ENCODE measurements at regions not wholly inside any gene's neighbourhood (a gene's known extent, or its start where the extent isn't known, plus 50 kb on each side); places are given as distances from the start of the nearest gene placed in this dataset.

DNA sequence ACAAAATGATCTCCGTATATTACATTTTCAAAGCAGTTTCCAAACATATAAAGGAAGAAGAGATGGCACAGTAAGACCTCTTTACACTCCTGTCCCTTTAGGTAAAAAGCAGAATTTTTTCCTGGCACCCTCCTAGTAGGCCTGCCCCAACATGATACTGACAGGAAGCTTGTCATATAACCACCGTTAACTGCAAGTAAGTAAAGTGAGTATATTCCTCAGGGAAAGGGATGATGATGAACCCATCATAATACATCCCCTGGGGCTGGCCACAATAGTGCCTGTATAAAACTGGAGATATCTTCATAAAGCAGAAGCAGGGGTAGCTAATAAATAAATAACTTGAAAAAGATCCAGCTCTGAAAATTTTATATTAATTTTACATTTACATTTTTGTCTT, 893.0 kb downstream of the DIPK2A start:
- TF ChIP-seq, protein P1, sequence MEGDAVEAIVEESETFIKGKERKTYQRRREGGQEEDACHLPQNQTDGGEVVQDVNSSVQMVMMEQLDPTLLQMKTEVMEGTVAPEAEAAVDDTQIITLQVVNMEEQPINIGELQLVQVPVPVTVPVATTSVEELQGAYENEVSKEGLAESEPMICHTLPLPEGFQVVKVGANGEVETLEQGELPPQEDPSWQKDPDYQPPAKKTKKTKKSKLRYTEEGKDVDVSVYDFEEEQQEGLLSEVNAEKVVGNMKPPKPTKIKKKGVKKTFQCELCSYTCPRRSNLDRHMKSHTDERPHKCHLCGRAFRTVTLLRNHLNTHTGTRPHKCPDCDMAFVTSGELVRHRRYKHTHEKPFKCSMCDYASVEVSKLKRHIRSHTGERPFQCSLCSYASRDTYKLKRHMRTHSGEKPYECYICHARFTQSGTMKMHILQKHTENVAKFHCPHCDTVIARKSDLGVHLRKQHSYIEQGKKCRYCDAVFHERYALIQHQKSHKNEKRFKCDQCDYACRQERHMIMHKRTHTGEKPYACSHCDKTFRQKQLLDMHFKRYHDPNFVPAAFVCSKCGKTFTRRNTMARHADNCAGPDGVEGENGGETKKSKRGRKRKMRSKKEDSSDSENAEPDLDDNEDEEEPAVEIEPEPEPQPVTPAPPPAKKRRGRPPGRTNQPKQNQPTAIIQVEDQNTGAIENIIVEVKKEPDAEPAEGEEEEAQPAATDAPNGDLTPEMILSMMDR (IDR thresholded peaks at IDR 0.05; ENCODE audit: low read depth, low read length, missing input control) = no peak
- TF ChIP-seq GABPA (IDR thresholded peaks at IDR 0.05 in 1 of 2, conservative IDR thresholded peaks at IDR 0.05 in 1 of 2) = no peak
- TF ChIP-seq JUND (IDR thresholded peaks at IDR 0.05) = no peak
- TF ChIP-seq, protein P2, sequence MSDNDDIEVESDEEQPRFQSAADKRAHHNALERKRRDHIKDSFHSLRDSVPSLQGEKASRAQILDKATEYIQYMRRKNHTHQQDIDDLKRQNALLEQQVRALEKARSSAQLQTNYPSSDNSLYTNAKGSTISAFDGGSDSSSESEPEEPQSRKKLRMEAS (IDR thresholded peaks at IDR 0.05) = no peak
- no peak for TF ChIP-seq RXRA (IDR thresholded peaks at IDR 0.05)
- no peak for TF ChIP-seq YY1 (IDR thresholded peaks at IDR 0.05)
- no peak for TF ChIP-seq FOXA1 (IDR thresholded peaks at IDR 0.05)
